Right atrium auricular region (tissue), 2 donors: ENCODE measurements at regions not wholly inside any gene's neighbourhood (a gene's known extent, or its start where the extent isn't known, plus 50 kb on each side); places are given as distances from the start of the nearest gene placed in this dataset.

Experiments
- DNase-seq: peaks from one replicate; pipeline ENCODE4 v3.0.0-alpha.2; 2019; ENCODE audit warnings: low spot score
- H3K27ac ChIP-seq, 2 donors: fragments of 200-600 bp; sonication (generic); 1 replicate in 1 of 2; 2 replicates in 1 of 2; pipeline ENCODE4 v1.5.1; 2016 to 2019
- H3K27me3 ChIP-seq, 2 donors: fragments of 200-600 bp; sonication (generic); one replicate each; pipeline versions ENCODE4 v1.5.1 to v1.6.0; 2017 to 2019
- H3K36me3 ChIP-seq: fragments of 200-600 bp; sonication (generic); one replicate; pipeline ENCODE4 v1.5.1; 2016
- H3K4me1 ChIP-seq, 2 donors: fragments of 200-600 bp; sonication (generic); one replicate each; pipeline versions ENCODE4 v1.5.1 to v1.6.0; 2017 to 2019
- H3K4me3 ChIP-seq, 2 donors: fragments of 200-600 bp; sonication (generic); 1 replicate in 1 of 2; 2 replicates in 1 of 2; pipeline ENCODE4 v1.5.1; 2017 to 2019; ENCODE audit warnings: mild to moderate bottlenecking in 1 of 2, moderate library complexity in 1 of 2
- H3K9me3 ChIP-seq, 2 donors: fragments of 200-600 bp; sonication (generic); one replicate each; pipeline ENCODE4 v1.5.1; 2019
- TF ChIP-seq, protein P1 (sequence below), 2 donors: fragments of 200-600 bp; sonication (generic); IDR thresholded peaks; one replicate each; pipeline ENCODE4 v1.5.1; 2019; ENCODE audit warnings: antibody characterized with exemption in 2 of 2

DNA sequence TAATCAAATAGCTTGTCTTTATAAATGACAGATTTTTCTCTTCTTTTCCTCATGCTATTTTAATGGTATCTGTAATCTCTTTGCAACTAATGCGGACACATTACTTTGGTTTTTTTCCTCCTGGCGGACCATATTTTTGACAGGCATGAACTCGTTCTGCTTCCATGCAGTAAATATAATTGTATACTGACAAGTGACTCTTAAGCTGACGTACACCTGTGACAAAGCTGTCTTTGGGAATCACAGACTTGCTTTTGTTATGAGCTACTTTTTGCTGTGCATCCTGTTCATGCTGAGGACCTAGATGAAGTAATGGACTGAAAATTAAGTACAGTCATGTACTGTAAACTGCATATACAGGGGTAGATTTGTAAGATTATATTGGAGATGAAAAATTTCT lies 434.3 kb upstream of the TMTC1 start:
- no peaks in the 10 kb centered on the region for H3K27me3 ChIP-seq
- no peaks in the 10 kb centered on the region for H3K4me1 ChIP-seq
- no peak for DNase-seq
- H3K9me3 ChIP-seq: no peaks in the 10 kb centered on the region
- H3K36me3 ChIP-seq: no peaks in the 10 kb centered on the region
- no peak overlapping the region for H3K4me3 ChIP-seq
- TF ChIP-seq, protein P1, sequence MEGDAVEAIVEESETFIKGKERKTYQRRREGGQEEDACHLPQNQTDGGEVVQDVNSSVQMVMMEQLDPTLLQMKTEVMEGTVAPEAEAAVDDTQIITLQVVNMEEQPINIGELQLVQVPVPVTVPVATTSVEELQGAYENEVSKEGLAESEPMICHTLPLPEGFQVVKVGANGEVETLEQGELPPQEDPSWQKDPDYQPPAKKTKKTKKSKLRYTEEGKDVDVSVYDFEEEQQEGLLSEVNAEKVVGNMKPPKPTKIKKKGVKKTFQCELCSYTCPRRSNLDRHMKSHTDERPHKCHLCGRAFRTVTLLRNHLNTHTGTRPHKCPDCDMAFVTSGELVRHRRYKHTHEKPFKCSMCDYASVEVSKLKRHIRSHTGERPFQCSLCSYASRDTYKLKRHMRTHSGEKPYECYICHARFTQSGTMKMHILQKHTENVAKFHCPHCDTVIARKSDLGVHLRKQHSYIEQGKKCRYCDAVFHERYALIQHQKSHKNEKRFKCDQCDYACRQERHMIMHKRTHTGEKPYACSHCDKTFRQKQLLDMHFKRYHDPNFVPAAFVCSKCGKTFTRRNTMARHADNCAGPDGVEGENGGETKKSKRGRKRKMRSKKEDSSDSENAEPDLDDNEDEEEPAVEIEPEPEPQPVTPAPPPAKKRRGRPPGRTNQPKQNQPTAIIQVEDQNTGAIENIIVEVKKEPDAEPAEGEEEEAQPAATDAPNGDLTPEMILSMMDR (IDR thresholded peaks at IDR 0.05): no peak
- no peak overlapping the region for H3K27ac ChIP-seq

DNA sequence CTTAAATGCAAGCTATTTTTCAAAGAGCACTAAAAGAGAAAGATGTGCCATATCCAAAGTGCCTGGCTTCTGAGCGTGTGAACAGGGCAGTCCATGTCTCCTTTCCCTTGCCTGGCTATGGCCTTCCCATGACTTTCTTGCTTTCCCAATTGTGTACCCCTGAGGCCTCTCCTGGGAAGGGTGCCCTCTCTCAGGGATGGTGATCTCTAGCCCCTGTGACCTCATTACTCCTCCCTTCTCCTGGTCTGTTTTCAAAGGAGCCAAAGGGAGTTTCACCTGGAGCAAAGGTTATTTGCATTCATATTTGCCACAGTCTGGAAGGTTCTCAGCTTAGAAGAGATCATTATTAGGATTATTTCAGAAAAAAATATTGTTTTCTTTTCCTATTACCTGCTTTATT lies 429.4 kb upstream of the TMTC1 start:
- TF ChIP-seq, protein P1 (IDR thresholded peaks at IDR 0.05): no peak
- DNase-seq: no peak

DNA sequence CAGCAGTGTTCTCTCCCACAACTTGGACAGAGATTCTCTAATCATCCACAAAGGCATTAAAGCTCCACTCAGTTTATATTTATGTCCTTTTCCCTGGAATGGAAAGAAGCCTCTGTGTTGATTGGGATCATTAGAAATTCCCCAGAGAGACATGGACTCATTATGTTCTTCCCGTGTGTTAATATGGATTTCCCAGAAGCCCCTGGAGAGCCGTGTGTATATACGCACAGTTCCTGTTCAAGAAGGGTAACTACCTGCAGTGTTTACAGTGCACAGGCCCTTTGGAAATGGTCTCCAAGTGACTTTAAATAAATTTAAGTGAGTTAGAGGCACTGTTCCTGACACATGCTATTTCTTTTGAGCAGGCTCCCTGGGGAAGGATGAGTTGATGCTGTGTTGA lies 428.0 kb upstream of the TMTC1 start:
- H3K4me3 ChIP-seq: no peak overlapping the region
- H3K27ac ChIP-seq: no peak overlapping the region
- no peaks in the 10 kb centered on the region for H3K27me3 ChIP-seq
- no peaks in the 10 kb centered on the region for H3K4me1 ChIP-seq
- TF ChIP-seq, protein P1 (IDR thresholded peaks at IDR 0.05): no peak
- no peaks in the 10 kb centered on the region for H3K9me3 ChIP-seq
- no peak for DNase-seq
- H3K36me3 ChIP-seq: no peaks in the 10 kb centered on the region

More for the DNA sequence above, 429.4 kb upstream of the TMTC1 start:
- H3K4me1 ChIP-seq: no peaks in the 10 kb centered on the region
- H3K27ac ChIP-seq: no peak overlapping the region
- no peaks in the 10 kb centered on the region for H3K36me3 ChIP-seq
- no peaks in the 10 kb centered on the region for H3K9me3 ChIP-seq
- no peaks in the 10 kb centered on the region for H3K27me3 ChIP-seq
- H3K4me3 ChIP-seq: no peak overlapping the region

DNA sequence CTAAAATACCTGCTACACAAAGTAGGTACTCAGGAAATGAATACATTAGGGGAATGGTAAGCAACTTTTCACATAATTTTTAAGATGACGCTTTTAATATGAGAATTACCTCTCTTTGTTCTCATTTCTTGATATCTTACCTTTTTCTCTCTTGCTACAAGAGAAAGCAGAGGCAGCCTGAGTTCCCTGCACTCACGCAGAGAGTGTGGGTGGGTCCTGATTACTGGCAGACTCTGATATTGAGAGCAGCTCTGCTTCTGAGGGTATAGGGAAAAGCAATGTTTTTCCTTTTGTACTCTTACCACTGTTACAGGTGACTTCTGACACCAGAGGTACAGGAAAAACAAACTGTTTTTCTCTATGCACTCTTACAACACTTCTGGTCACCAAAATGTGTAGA lies 420.2 kb upstream of the TMTC1 start:
- H3K27ac ChIP-seq: no peak overlapping the region
- DNase-seq: no peak
- H3K36me3 ChIP-seq: no peaks in the 10 kb centered on the region
- no peaks in the 10 kb centered on the region for H3K9me3 ChIP-seq
- H3K4me1 ChIP-seq: peaks cover 0 to 12% of the 10 kb centered on the region in 2 donors
- TF ChIP-seq, protein P1 (IDR thresholded peaks at IDR 0.05): no peak
- H3K4me3 ChIP-seq: no peak overlapping the region
- no peaks in the 10 kb centered on the region for H3K27me3 ChIP-seq

DNA sequence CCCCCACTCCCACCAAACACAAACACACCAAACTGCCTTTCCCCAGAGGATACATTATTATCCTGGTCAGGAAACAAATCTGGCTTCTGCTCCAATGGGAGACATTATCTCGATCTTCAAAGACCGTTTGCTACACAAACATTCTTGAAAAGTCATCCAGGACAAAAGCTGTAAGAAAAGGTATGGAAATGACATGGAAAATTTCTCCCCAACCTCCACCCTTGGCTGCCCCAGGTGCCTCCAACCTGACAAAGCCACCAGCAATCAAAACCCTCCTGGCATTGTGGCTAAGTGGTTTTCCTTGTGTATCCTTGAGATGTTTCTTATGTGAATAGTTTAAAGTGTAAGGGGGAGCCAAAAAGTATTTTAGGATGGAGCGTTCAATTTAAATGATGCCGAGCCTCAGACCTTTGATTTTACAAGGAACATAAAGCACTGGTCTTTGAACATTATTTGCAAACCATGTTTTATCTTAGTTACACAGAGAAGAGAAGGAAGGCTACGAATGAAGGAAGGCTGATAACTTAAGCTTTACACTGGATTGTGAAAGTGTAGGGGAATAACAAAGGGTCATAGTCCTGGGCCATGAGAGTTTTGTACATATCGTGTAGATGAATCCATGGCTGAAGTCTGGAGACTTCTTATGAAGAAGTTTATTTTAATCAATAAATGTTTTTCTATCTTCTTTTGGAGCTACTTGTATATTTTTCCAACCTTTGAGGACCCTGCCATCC lies 418.9 kb upstream of the TMTC1 start:
- TF ChIP-seq, protein P1 (IDR thresholded peaks at IDR 0.05): no peak
- H3K4me3 ChIP-seq: no peak overlapping the region

More for the DNA sequence above, 418.9 kb upstream of the TMTC1 start:
- Histone ChIP-seq H3K9me3 (no peaks in the 10 kb centered on the region), H3K36me3 (no peaks in the 10 kb centered on the region), H3K27ac (no peak overlapping the region), H3K27me3 (no peaks in the 10 kb centered on the region), H3K4me1 (peaks cover 0 to 12% of the 10 kb centered on the region in 2 donors)
- DNase-seq: no peak
